ENCODE measurements at regions not wholly inside any gene's neighbourhood (a gene's known extent, or its start where the extent isn't known, plus 50 kb on each side); places are given as distances from the start of the nearest gene placed in this dataset.
"Not testable (repeated sequence)": the region's sequence is repeated elsewhere in the genome, so short reads cannot be mapped to it uniquely, and the experiment has no call there.

GRCh38 chr2:90288396-90288795, 1596.9 kb downstream of the RPIA start:
- not testable (repeated sequence) for DNase-seq (ENCODE audit: low read depth in 4 of 4, low spot score in 3 of 4)

GRCh38 chr2:90289291-90289980, 1598.0 kb downstream of the RPIA start:
- DNase-seq (ENCODE audit: low read depth in 4 of 4, low spot score in 3 of 4), result not testable (repeated sequence)

- not testable (repeated sequence) for DNase-seq (ENCODE audit: low read depth in 4 of 4, low spot score in 3 of 4)
Observed at GRCh38 chr2:90290701-90291100, 1599.2 kb downstream of the RPIA start.

GRCh38 chr2:90291168-90291883, 1599.9 kb downstream of the RPIA start:
- DNase-seq (ENCODE audit: low read depth in 4 of 4, low spot score in 3 of 4), result not testable (repeated sequence)

- DNase-seq (ENCODE audit: low read depth in 4 of 4, low spot score in 3 of 4), result not testable (repeated sequence)
Observed at GRCh38 chr2:90291934-90292333, 1600.5 kb downstream of the RPIA start.

GRCh38 chr2:90292451-90292850, 1601.0 kb downstream of the RPIA start:
- not testable (repeated sequence) for DNase-seq (ENCODE audit: low read depth in 4 of 4, low spot score in 3 of 4)

GRCh38 chr2:90293224-90293623, 1601.8 kb downstream of the RPIA start:
- DNase-seq (ENCODE audit: low read depth in 4 of 4, low spot score in 3 of 4), result not testable (repeated sequence)

- DNase-seq (ENCODE audit: low read depth in 4 of 4, low spot score in 3 of 4), result not testable (repeated sequence)
Observed at GRCh38 chr2:90293806-90294205, 1602.3 kb downstream of the RPIA start.

GRCh38 chr2:90295036-90295750, 1603.7 kb downstream of the RPIA start:
- not testable (repeated sequence) for DNase-seq (ENCODE audit: low read depth in 4 of 4, low spot score in 3 of 4)

- DNase-seq (ENCODE audit: low read depth in 4 of 4, low spot score in 3 of 4), result not testable (repeated sequence)
Observed at GRCh38 chr2:90296484-90296777, 1605.0 kb downstream of the RPIA start.

GRCh38 chr2:90297701-90298100, 1606.2 kb downstream of the RPIA start:
- not testable (repeated sequence) for DNase-seq (ENCODE audit: low read depth in 4 of 4, low spot score in 3 of 4)

GRCh38 chr2:90298126-90298755, 1606.8 kb downstream of the RPIA start:
- not testable (repeated sequence) for DNase-seq (ENCODE audit: low read depth in 4 of 4, low spot score in 3 of 4)

GRCh38 chr2:90298983-90299382, 1607.5 kb downstream of the RPIA start:
- not testable (repeated sequence) for DNase-seq (ENCODE audit: low read depth in 4 of 4, low spot score in 3 of 4)

GRCh38 chr2:90322982-90323381, 1631.5 kb downstream of the RPIA start:
- not testable (repeated sequence) for DNase-seq (ENCODE audit: low read depth in 4 of 4, low spot score in 3 of 4)

GRCh38 chr2:90323612-90324558, 1632.4 kb downstream of the RPIA start:
- DNase-seq (ENCODE audit: low read depth in 4 of 4, low spot score in 3 of 4), result not testable (repeated sequence)

- not testable (repeated sequence) for DNase-seq (ENCODE audit: low read depth in 4 of 4, low spot score in 3 of 4)
Observed at GRCh38 chr2:90324672-90325071, 1633.2 kb downstream of the RPIA start.

GRCh38 chr2:90325796-90326353, 1634.4 kb downstream of the RPIA start:
- DNase-seq (ENCODE audit: low read depth in 4 of 4, low spot score in 3 of 4), result not testable (repeated sequence)

GRCh38 chr2:90355546-90355945, 1664.1 kb downstream of the RPIA start:
- DNase-seq (ENCODE audit: low read depth in 4 of 4, low spot score in 3 of 4), result not testable (repeated sequence)

GRCh38 chr2:90359344-90359743, 1667.9 kb downstream of the RPIA start:
- not testable (repeated sequence) for DNase-seq (ENCODE audit: low read depth in 4 of 4, low spot score in 3 of 4)

All from right renal pelvis (tissue), 4 donors.